ENCODE measurements at regions not wholly inside any gene's neighbourhood (a gene's known extent, or its start where the extent isn't known, plus 50 kb on each side); places are given as distances from the start of the nearest gene placed in this dataset.

- no peak for DNase-seq
These were observed 901.0 kb upstream of the MAP3K7 start for GRCh38 chr6:91487696-91488392.

- no peak for DNase-seq
These were observed 899.3 kb upstream of the MAP3K7 start for GRCh38 chr6:91486200-91486599.

- DNase-seq = no peak
These were observed 898.2 kb upstream of the MAP3K7 start for GRCh38 chr6:91485047-91485446.

GRCh38 chr6:91483415-91484105, 896.7 kb upstream of the MAP3K7 start:
- no peak for DNase-seq

- no peak for DNase-seq
These were observed 895.6 kb upstream of the MAP3K7 start for GRCh38 chr6:91482498-91482897.

GRCh38 chr6:91480402-91480801, 893.5 kb upstream of the MAP3K7 start:
- no peak for DNase-seq

GRCh38 chr6:91477688-91478087, 890.8 kb upstream of the MAP3K7 start:
- DNase-seq = no peak

- DNase-seq = no peak
These were observed 889.1 kb upstream of the MAP3K7 start for GRCh38 chr6:91476000-91476399.

- no peak for DNase-seq
These were observed 878.5 kb upstream of the MAP3K7 start for GRCh38 chr6:91465393-91465792.

- DNase-seq = no peak
These were observed 877.8 kb upstream of the MAP3K7 start for GRCh38 chr6:91464718-91465117.

GRCh38 chr6:91464201-91464600, 877.3 kb upstream of the MAP3K7 start:
- no peak for DNase-seq

GRCh38 chr6:91462241-91462640, 875.4 kb upstream of the MAP3K7 start:
- no peak for DNase-seq

GRCh38 chr6:91453224-91453878, 866.5 kb upstream of the MAP3K7 start:
- no peak for DNase-seq

GRCh38 chr6:91449539-91449938, 862.7 kb upstream of the MAP3K7 start:
- DNase-seq = no peak

- DNase-seq = no peak
These were observed 860.8 kb upstream of the MAP3K7 start for GRCh38 chr6:91447530-91448254.

- DNase-seq = no peak
These were observed 860.2 kb upstream of the MAP3K7 start for GRCh38 chr6:91447081-91447480.

- DNase-seq = no peak
These were observed 856.5 kb upstream of the MAP3K7 start for GRCh38 chr6:91443405-91443804.

- no peak for DNase-seq
These were observed 855.5 kb upstream of the MAP3K7 start for GRCh38 chr6:91442342-91442741.

- DNase-seq = no peak
These were observed 851.7 kb upstream of the MAP3K7 start for GRCh38 chr6:91438570-91438969.

- DNase-seq = no peak
These were observed 850.5 kb upstream of the MAP3K7 start for GRCh38 chr6:91437315-91437729.

GRCh38 chr6:91436448-91436847, 849.6 kb upstream of the MAP3K7 start:
- no peak for DNase-seq

- DNase-seq = no peak
These were observed 848.8 kb upstream of the MAP3K7 start for GRCh38 chr6:91435630-91436029.

- no peak for DNase-seq
These were observed 847.7 kb upstream of the MAP3K7 start for GRCh38 chr6:91434576-91434975.

Data from activated CD4-positive, alpha-beta T cell treated with anti-CD3 and anti-CD28 coated beads, Interleukin-2, amount 50 U/mL, for 16 hours (primary cell).